HT-29 (cell line): ENCODE measurements at regions not wholly inside any gene's neighbourhood (a gene's known extent, or its start where the extent isn't known, plus 50 kb on each side); places are given as distances from the start of the nearest gene placed in this dataset. TPM values are rescaled to one million over a fixed set of nuclear protein-coding genes. Genes with fewer than 3 reads are reported as not detected.

Experiments used
- small RNA-seq: library from RNA; depleted of rRNA; stranded (forward); fragments of <200 nt; gene quantifications from one replicate; pipeline ENCODE3, GENCODE V24; 2014

Small RNA genes lying in the stretch of these regions (small RNA-seq; reads per million reads assigned to genes)
- gene RN7SL151P = not detected
